ENCODE measurements at regions not wholly inside any gene's neighbourhood (a gene's known extent, or its start where the extent isn't known, plus 50 kb on each side); places are given as distances from the start of the nearest gene placed in this dataset.

DNA sequence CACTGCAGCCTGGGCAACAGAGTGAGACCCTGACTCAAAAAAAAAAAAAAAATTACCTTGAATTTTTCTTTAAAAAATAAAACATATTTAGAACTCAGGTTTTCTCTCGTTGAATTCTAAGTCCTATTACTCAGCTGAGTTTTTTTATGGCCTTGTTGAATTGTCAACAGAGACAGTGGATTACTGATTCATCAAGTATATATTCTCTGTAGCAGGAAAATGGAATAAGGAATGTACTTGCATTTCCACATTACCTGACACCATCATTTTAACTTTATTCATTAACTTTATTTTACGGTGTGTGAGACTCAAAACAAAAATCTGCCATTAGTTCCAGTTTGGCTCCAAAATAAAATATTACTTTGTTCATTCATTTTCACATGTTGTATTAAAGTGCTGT lies 53.8 kb upstream of the APP start:
- no peak for DNase-seq
- Histone ChIP-seq H3K9me3 (no peaks in the 10 kb centered on the region), H3K79me2 (ENCODE audit: insufficient read depth) (no peaks in the 10 kb centered on the region), H3K9me2 (no peaks in the 10 kb centered on the region), H3F3A (replicated peaks; ENCODE audit: insufficient read depth) (no peaks in the 10 kb centered on the region), H3K9ac (no peak overlapping the region), H2AFZ (ENCODE audit: low read depth) (no peak overlapping the region), H3K27ac (ENCODE audit: low read depth in 2 of 2, low read length in 1 of 2) (no peak overlapping the region), H3K36me3 (replicated peaks in 1 of 2; ENCODE audit: control insufficient read depth in 1 of 2, insufficient read depth in 2 of 2, low read length in 1 of 2) (no peaks in the 10 kb centered on the region), H3K4me1 (ENCODE audit: control insufficient read depth in 1 of 2, insufficient read depth in 2 of 2, low read depth in 1 of 2, low read length in 1 of 2) (no peaks in the 10 kb centered on the region), H3K4me3 (ENCODE audit: low read depth in 2 of 2, low read length in 1 of 2) (no peak overlapping the region), H3K4me2 (no peak overlapping the region), H4K20me1 (ENCODE audit: insufficient read depth) (no peaks in the 10 kb centered on the region), H3K27me3 (ENCODE audit: insufficient read depth) (no peaks in the 10 kb centered on the region)
- TF ChIP-seq ELF1 (IDR thresholded peaks at IDR 0.05) (no peak), TEAD4 (IDR thresholded peaks at IDR 0.05; ENCODE audit: borderline replicate concordance, insufficient read depth) (no peak), SIN3A (IDR thresholded peaks at IDR 0.05; ENCODE audit: borderline replicate concordance, low read depth, low read length) (no peak), GABPA (IDR thresholded peaks at IDR 0.05; ENCODE audit: low read depth) (no peak), EP300 (IDR thresholded peaks at IDR 0.05; ENCODE audit: borderline replicate concordance in 1 of 2, low read depth in 1 of 2, low read length in 1 of 2) (no peak), YY1 (IDR thresholded peaks at IDR 0.05; ENCODE audit: low read depth) (no peak), MEF2A (IDR thresholded peaks at IDR 0.05; ENCODE audit: borderline replicate concordance, low read depth) (no peak), NFIC (IDR thresholded peaks at IDR 0.05; ENCODE audit: borderline replicate concordance) (no peak), CHD2 (IDR thresholded peaks at IDR 0.05; ENCODE audit: low read length, partially characterized antibody) (no peak), RAD21 (IDR thresholded peaks at IDR 0.05; ENCODE audit: low read length) (no peak), MXI1 (IDR thresholded peaks at IDR 0.05; ENCODE audit: low read depth, low read length) (no peak)
- TF ChIP-seq, protein P1, sequence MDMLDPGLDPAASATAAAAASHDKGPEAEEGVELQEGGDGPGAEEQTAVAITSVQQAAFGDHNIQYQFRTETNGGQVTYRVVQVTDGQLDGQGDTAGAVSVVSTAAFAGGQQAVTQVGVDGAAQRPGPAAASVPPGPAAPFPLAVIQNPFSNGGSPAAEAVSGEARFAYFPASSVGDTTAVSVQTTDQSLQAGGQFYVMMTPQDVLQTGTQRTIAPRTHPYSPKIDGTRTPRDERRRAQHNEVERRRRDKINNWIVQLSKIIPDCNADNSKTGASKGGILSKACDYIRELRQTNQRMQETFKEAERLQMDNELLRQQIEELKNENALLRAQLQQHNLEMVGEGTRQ (IDR thresholded peaks at IDR 0.05; ENCODE audit: borderline replicate concordance, low read depth, low read length), result no peak
- TF ChIP-seq, protein P2, sequence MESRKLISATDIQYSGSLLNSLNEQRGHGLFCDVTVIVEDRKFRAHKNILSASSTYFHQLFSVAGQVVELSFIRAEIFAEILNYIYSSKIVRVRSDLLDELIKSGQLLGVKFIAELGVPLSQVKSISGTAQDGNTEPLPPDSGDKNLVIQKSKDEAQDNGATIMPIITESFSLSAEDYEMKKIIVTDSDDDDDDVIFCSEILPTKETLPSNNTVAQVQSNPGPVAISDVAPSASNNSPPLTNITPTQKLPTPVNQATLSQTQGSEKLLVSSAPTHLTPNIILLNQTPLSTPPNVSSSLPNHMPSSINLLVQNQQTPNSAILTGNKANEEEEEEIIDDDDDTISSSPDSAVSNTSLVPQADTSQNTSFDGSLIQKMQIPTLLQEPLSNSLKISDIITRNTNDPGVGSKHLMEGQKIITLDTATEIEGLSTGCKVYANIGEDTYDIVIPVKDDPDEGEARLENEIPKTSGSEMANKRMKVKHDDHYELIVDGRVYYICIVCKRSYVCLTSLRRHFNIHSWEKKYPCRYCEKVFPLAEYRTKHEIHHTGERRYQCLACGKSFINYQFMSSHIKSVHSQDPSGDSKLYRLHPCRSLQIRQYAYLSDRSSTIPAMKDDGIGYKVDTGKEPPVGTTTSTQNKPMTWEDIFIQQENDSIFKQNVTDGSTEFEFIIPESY (IDR thresholded peaks at IDR 0.05; ENCODE audit: borderline replicate concordance, low read depth), result no peak
- TF ChIP-seq, protein P3, sequence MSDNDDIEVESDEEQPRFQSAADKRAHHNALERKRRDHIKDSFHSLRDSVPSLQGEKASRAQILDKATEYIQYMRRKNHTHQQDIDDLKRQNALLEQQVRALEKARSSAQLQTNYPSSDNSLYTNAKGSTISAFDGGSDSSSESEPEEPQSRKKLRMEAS (IDR thresholded peaks at IDR 0.05; ENCODE audit: low read depth), result no peak
- POLR2A ChIA-PET, result no interaction called here
- CTCF ChIA-PET, result no interaction called here
- WGBS (ENCODE audit: low lambda C conversion rate), result 41% methylated on average over 2 of the region's 2 CpGs
